ENCODE measurements at regions not wholly inside any gene's neighbourhood (a gene's known extent, or its start where the extent isn't known, plus 50 kb on each side); places are given as distances from the start of the nearest gene placed in this dataset.
"Not testable (repeated sequence)": the region's sequence is repeated elsewhere in the genome, so short reads cannot be mapped to it uniquely, and the experiment has no call there.

- no peak overlapping the region for H3K27ac ChIP-seq
- TF ChIP-seq CTCF (conservative IDR thresholded peaks at IDR 0.05), result no peak
Measured at GRCh38 chr2:41194230-41194629, 742.3 kb upstream of the SLC8A1 start.

- TF ChIP-seq CTCF (conservative IDR thresholded peaks at IDR 0.05), result no peak
- no peak overlapping the region for H3K27ac ChIP-seq
Measured at GRCh38 chr2:41197781-41198180, 745.9 kb upstream of the SLC8A1 start.

GRCh38 chr2:41199334-41199733, 747.4 kb upstream of the SLC8A1 start:
- no peak overlapping the region for H3K27ac ChIP-seq
- TF ChIP-seq CTCF (conservative IDR thresholded peaks at IDR 0.05), result no peak

GRCh38 chr2:41204315-41204714, 752.4 kb upstream of the SLC8A1 start:
- no peak for TF ChIP-seq CTCF (conservative IDR thresholded peaks at IDR 0.05)
- H3K27ac ChIP-seq, result no peak overlapping the region

- no peak overlapping the region for H3K27ac ChIP-seq
- TF ChIP-seq CTCF (conservative IDR thresholded peaks at IDR 0.05), result no peak
Measured at GRCh38 chr2:41206004-41206403, 754.1 kb upstream of the SLC8A1 start.

GRCh38 chr2:41207578-41207977, 755.7 kb upstream of the SLC8A1 start:
- H3K27ac ChIP-seq, result no peak overlapping the region
- TF ChIP-seq CTCF (conservative IDR thresholded peaks at IDR 0.05), result no peak

- not testable (repeated sequence) for H3K27ac ChIP-seq
Measured at GRCh38 chr2:41210030-41210429, 758.1 kb upstream of the SLC8A1 start.

- no peak overlapping the region for H3K27ac ChIP-seq
- TF ChIP-seq CTCF (conservative IDR thresholded peaks at IDR 0.05), result no peak
Measured at GRCh38 chr2:41216978-41217377, 765.1 kb upstream of the SLC8A1 start.

Measured in VCaP (cell line).